NCI-H1694 (cell line): ENCODE measurements at regions not wholly inside any gene's neighbourhood (a gene's known extent, or its start where the extent isn't known, plus 50 kb on each side); places are given as distances from the start of the nearest gene placed in this dataset.
"Not testable (repeated sequence)": the region's sequence is repeated elsewhere in the genome, so short reads cannot be mapped to it uniquely, and the experiment has no call there.

ENCODE experiments used
- DNase-seq: peaks from one replicate; lab custom pipeline; 2025; lab: John Stamatoyannopoulos, UW

GRCh38 chr13:89214185-89214584, 1543.0 kb downstream of the SLITRK5 start:
- no peak for DNase-seq

DNA sequence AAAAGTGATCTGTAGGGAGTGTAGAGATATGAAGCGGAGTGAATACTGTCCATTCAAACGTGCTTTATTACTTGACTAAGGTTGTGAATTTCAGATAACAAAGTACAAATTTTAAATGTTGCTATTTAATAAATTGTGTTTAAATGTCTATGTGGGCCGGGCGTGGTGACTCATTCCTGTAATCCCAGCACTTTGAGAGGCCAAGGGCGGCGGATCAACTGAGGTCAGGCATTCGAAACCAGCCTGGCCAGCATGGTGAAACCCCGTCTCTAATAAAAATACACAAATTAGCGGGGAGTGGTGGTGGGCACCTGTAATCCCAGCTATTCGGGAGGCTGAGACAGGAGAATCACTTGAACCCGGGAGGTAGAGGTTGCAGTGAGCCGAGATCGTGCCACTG, 1544.1 kb downstream of the SLITRK5 start:
- DNase-seq: not testable (repeated sequence)

DNA sequence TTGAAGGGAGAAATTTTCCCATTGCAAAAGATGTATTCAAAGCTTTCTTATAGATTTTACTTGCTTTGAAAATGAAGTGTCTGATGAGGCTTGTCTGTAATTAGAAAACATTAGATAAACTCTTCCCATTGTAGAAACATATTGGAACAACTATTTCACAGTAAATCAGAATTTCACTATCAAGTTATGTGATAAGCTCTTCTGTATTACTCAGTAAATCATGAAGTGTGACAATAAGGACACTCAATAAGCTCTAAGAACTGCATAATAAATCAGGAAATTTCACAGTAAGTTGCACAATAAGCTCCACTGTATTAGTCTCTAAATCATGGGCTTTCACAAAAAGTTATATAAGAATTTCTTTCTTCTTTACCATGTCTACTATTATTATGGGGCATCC, 1546.6 kb downstream of the SLITRK5 start:
- no peak for DNase-seq

- no peak for DNase-seq
Observed at GRCh38 chr13:89221557-89222158, 1550.5 kb downstream of the SLITRK5 start.

- no peak for DNase-seq
Observed at GRCh38 chr13:89227356-89227755, 1556.2 kb downstream of the SLITRK5 start.

- no peak for DNase-seq
Observed at GRCh38 chr13:89238496-89238895, 1567.3 kb downstream of the SLITRK5 start.

DNA sequence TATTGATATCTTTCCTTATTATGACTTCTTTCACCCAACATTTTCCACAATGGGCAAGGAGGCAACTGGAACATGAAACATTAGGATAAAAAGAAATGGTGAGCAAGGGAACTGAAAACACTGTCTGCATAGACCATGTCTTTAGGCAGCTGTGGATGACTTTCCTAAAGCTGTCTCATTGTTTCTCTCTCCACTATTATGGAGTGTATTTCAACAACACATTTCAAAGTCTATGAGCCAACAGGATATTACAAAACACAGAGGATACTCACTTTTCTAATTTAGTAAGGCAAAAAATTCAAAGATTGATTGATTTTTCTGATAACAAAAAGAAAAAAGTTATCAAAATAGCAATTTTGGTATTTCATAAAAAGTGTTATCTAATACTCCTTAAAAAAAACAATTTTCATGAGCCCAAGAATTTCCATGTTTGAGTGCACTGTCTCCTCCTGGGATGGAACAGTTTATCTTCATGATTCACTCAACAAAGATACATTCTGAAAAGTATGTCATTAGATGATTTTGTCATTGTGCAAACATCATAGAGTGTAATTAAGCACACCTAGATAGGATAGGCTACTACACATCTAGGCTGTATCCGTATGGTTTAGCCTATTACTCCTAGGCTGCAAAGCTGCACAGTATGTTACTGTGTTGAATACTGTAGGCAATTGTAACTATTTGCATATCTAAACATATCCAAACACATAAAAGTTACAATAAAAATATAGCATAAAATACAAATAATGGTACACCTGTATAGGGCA, 1568.4 kb downstream of the SLITRK5 start:
- DNase-seq: no peak

GRCh38 chr13:89255844-89256406, 1584.8 kb downstream of the SLITRK5 start:
- DNase-seq: no peak

DNA sequence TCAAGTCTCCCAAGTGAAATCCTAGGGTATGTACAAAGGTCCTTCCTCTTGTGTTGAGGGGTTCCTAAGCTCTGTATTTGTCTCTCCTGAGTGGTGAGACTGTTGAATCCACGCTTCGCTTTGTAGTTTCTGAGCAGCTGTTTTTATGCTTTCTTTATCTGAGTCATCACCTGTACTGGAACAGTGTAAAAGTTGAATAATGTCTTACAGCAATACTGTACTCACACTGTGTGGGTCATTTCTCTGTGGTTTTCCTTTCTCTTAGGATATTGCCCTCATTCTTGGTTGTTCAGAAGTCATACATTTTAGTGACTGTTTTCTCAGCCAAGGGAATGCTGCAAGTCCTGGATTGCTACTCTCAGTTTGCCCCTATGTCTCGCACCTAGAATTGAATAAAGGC, 1596.6 kb downstream of the SLITRK5 start:
- DNase-seq: no peak

DNA sequence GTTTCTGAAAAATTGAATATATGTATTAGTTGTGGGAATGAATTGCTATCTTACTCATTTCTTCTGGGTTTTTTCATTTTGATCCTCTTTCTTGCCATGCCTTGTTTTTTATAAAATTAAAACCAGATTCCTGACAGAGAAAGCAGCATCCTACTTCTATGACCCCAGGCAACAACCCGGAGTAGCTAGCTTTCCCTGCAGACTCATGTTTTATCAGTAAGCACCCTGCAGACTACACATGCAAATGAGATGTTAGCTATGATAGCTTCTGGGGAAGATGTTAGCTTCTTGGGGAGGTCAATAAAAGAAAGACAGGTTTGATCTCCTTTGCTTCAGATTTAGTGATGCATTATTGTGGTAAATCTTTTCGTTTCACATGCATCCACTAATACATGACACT, 1598.6 kb downstream of the SLITRK5 start:
- DNase-seq: no peak

GRCh38 chr13:89270736-89271135, 1599.6 kb downstream of the SLITRK5 start:
- no peak for DNase-seq

DNA sequence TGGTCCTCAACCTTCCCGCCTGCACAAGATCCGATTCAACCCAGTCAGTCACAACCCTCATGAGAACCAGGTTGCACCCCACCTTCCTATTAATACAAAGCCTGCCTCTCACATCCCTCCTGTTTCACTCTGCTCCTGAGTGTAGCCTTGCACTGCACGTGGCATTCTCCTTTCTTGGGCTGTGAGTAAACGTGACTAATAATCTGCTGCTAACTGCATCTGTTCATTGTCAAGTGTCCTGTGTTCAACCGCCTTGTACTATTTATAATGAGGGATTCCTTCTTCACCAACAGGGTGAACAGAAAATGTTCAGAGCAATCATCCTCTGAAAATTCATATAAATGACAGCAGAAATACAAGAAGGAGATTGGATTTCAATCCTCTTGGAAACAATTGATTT, 1608.2 kb downstream of the SLITRK5 start:
- DNase-seq: no peak

DNA sequence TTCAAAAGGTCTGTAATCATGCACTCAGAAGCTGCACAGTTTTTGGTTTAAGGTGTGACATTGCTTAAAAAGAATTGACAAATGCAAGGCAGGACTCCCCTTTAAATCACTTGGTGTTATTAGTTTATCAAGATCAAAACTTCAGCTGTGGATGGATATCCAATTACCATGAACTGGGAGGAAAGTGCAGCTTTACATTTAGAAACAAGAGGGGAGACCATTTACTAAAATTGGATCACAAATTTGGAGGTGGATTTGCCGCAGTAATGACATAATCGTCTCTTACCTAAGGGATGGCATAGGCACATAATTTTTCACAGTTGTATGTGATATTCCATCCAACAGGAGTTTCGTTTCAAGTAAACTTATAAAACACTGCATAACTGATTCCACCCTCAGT, 1610.2 kb downstream of the SLITRK5 start:
- DNase-seq: no peak

GRCh38 chr13:89282241-89282640, 1611.1 kb downstream of the SLITRK5 start:
- no peak for DNase-seq

DNA sequence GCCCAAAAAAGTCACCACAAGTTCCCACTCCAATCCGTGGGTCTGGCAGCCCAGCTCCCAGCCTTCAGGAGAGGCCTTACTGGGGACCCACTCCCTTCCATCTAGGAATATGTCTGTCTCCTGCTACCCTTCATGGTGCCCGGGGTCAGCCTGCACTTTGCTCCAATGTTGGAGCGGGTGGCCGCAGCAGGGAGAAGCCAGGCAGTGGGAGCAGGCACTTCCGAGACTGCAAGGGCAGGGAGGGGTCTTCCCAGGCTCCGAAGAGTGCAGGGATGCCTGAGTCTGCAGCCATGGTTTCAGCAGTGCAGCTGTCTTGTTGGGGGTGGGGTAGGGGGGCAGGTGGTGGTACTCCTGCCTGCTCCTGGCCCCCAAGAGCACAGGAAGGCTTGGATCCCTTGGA, 1616.2 kb downstream of the SLITRK5 start:
- no peak for DNase-seq

- DNase-seq: no peak
Observed at GRCh38 chr13:89294115-89294867, 1623.1 kb downstream of the SLITRK5 start.

GRCh38 chr13:89307278-89307677, 1636.1 kb downstream of the SLITRK5 start:
- DNase-seq: no peak

GRCh38 chr13:89310943-89311672, 1639.9 kb downstream of the SLITRK5 start:
- DNase-seq: no peak

DNA sequence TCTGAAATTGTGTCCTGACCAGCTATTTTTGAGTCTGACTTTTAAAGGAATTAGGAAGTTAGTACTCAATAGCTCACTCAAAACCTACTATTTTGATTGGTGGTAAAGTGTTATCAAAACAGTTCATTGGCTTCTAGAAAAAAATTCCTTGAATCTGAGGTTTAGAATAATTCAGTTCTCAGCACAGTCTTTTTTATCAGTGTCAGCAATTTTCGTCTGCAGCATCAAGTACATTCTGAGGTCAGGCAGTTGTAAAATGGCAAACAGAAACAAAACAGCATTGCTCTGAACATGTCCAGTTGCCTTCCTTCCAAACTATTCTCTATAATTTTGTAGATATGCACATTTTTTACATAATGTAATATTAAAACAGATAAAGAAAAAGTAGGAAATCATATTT, 1644.1 kb downstream of the SLITRK5 start:
- DNase-seq: no peak

GRCh38 chr13:89322466-89322865, 1651.3 kb downstream of the SLITRK5 start:
- no peak for DNase-seq

GRCh38 chr13:89324582-89324981, 1653.4 kb downstream of the SLITRK5 start:
- DNase-seq: no peak

DNA sequence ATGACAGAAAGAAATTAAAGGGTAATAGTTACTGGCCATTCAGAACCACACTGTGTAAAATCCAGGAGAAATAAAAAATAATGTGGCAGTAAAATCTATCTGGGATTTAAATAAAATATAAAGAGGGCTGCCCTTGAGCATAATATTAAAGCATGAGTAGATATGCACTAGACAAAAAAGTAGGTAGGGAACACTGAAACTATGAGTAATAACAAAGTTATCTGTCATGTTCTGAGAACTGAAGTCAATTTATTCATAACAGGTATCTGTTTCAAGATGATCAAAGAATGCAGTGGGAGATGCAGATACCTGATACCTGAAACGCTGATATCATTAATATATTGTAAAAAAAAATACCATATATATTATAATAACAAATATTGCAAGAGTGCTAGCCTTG, 1672.0 kb downstream of the SLITRK5 start:
- no peak for DNase-seq
